GM19043 (cell line): ENCODE measurements at regions not wholly inside any gene's neighbourhood (a gene's known extent, or its start where the extent isn't known, plus 50 kb on each side); places are given as distances from the start of the nearest gene placed in this dataset.
A peak's percentile ranks its signal among the peaks of the same experiment; 100 is the strongest.

Experiments
- ATAC-seq: cut with Tn5 transposase; IDR thresholded peaks from one replicate; pipeline ENCODE4 v1.9.1; 2021; ENCODE audit warnings: low read depth; ENCODE audit not compliant: unreplicated experiment

- no peak for ATAC-seq
Observed at GRCh38 chr7:155965010-155965409, 152.7 kb upstream of the SHH start.

- no peak for ATAC-seq
Observed at GRCh38 chr7:155964543-155964942, 152.3 kb upstream of the SHH start.

- ATAC-seq: no peak
Observed at GRCh38 chr7:155963771-155964195, 151.5 kb upstream of the SHH start.

- no peak for ATAC-seq
Observed at GRCh38 chr7:155963356-155963755, 151.1 kb upstream of the SHH start.

GRCh38 chr7:155962968-155963300 lies 150.7 kb upstream of the SHH start:
- no peak for ATAC-seq

- ATAC-seq: peak; percentile 59
Observed at GRCh38 chr7:155962191-155962967, 150.1 kb upstream of the SHH start.

- no peak for ATAC-seq
Observed at GRCh38 chr7:155961241-155962190, 149.3 kb upstream of the SHH start.

- no peak for ATAC-seq
Observed at GRCh38 chr7:155959894-155960293, 147.6 kb upstream of the SHH start.

GRCh38 chr7:155956977-155957376 lies 144.7 kb upstream of the SHH start:
- no peak for ATAC-seq

GRCh38 chr7:155955367-155955635 lies 143.0 kb upstream of the SHH start:
- no peak for ATAC-seq

- no peak for ATAC-seq
Observed at GRCh38 chr7:155954550-155955366, 142.5 kb upstream of the SHH start.

- ATAC-seq: no peak
Observed at GRCh38 chr7:155953781-155954549, 141.7 kb upstream of the SHH start.

GRCh38 chr7:155953501-155953778 lies 141.2 kb upstream of the SHH start:
- ATAC-seq: no peak

GRCh38 chr7:155951554-155952158 lies 139.4 kb upstream of the SHH start:
- no peak for ATAC-seq

GRCh38 chr7:155950898-155951553 lies 138.8 kb upstream of the SHH start:
- no peak for ATAC-seq

GRCh38 chr7:155948845-155949244 lies 136.6 kb upstream of the SHH start:
- ATAC-seq: no peak

- no peak for ATAC-seq
Observed at GRCh38 chr7:155948423-155948822, 136.2 kb upstream of the SHH start.

- no peak for ATAC-seq
Observed at GRCh38 chr7:155947051-155947450, 134.8 kb upstream of the SHH start.

GRCh38 chr7:155945670-155946325 lies 133.5 kb upstream of the SHH start:
- ATAC-seq: no peak
